ENCODE measurements at regions not wholly inside any gene's neighbourhood (a gene's known extent, or its start where the extent isn't known, plus 50 kb on each side); places are given as distances from the start of the nearest gene placed in this dataset.
"Not testable (repeated sequence)": the region's sequence is repeated elsewhere in the genome, so short reads cannot be mapped to it uniquely, and the experiment has no call there.

DNA sequence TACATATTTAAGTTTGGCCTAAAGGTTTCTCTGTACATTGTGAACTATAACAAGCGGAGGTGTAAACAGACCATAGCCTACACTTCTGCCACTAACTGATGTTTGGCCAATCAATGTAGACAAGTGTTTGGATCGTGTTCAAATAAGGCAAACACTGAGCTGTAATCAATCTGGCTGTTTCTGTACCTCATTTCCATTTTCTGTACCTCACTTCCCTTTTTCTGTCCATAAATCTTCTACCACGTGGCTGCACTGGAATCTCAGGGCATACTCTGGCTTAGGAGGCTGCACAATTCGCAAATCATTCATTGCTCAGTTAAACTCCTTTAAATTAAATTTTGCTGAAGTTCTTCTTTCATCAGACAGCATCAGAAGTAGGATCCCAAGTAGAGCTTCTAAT is 140.9 kb downstream of the SLC25A46 start:
- H3K36me3 Mint-ChIP-seq, result no peaks in the 10 kb centered on the region
- H3K9me3 Mint-ChIP-seq, result peaks cover 0 to 6% (median 4%) of the 10 kb centered on the region in 7 donors
- H3K27me3 Mint-ChIP-seq, result no peaks in the 10 kb centered on the region
- H3K4me1 Mint-ChIP-seq, result no peaks in the 10 kb centered on the region
- DNase-seq, result no peak
- no peak overlapping the region for H3K4me3 Mint-ChIP-seq
- no peak overlapping the region for H3K27ac Mint-ChIP-seq
- ATAC-seq (ENCODE audit: low read depth in 2 of 2), result no peak

DNA sequence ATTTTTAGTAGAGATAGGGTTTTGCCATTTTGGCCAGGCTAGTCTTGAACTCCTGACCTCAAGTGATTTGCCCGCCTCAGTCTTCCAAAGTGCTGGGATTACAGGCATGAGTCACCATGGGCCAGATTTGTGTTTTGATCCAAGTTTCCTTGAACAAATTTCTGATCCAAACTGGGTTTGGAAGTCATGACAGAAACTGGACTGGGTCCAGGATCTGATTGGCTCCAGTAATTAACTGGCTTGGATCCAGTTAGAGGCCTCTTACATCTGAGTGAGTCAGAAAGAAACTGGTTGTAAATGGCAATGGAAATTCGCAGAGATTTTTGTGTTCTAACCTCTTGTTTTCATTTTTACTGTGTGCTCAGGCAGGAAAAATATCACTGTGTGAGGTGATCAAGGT is 141.6 kb downstream of the SLC25A46 start:
- Mint-ChIP-seq H3K9me3 (peaks cover 0 to 6% (median 4%) of the 10 kb centered on the region in 7 donors), H3K27me3 (no peaks in the 10 kb centered on the region), H3K36me3 (no peaks in the 10 kb centered on the region), H3K27ac (no peak overlapping the region), H3K4me3 (no peak overlapping the region), H3K4me1 (no peaks in the 10 kb centered on the region)
- ATAC-seq (ENCODE audit: low read depth in 2 of 2) (no peak), DNase-seq (no peak)

DNA sequence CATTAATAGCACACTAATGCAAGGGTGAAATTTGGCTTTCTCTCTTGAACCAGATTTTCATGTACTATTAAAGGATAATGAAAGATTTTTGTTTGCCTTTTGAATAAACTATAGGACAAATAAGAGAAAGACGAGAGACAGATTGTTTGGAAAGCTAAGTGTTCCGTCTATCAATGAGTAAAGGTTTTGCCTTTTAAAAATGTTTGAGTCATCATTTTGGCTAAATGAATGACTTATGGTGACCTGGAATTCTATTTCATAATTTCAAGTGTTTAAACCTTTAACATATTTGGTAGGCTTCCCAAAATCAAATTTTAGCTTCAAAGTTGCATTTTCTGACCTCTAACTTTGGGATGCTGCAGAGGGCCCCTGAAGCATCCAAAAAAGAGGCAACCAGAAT is 145.2 kb downstream of the SLC25A46 start:
- H3K9me3 Mint-ChIP-seq, result peaks cover 0 to 18% (median 16%) of the 10 kb centered on the region in 7 donors
- no peak overlapping the region for H3K4me3 Mint-ChIP-seq
- no peak overlapping the region for H3K27ac Mint-ChIP-seq

DNA sequence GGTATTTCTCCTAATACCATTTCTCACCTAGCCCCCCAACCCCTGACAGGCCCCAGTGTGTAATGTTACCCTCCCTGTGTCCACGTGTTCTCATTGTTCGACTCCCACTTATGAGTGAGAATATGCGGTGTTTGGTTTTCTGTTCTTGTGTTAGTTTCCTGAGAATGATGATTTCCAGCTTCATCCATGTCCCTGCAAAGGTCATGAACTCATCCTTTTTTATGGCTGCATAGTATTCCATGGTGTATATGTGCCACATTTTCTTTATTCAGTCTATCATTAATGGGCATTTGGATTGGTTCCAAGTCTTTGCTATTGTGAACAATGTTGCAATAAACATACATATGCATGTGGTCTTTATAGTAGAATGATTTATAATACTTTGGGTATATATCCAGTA is 148.4 kb downstream of the SLC25A46 start:
- ATAC-seq (ENCODE audit: low read depth in 2 of 2); H3K27ac Mint-ChIP-seq; DNase-seq; H3K4me1 Mint-ChIP-seq; H3K36me3 Mint-ChIP-seq; H3K27me3 Mint-ChIP-seq; H3K4me3 Mint-ChIP-seq: not testable (repeated sequence)
- H3K9me3 Mint-ChIP-seq, result peaks cover 0 to 44% (median 26%) of the 10 kb centered on the region in 7 donors

More for the DNA sequence above, 145.2 kb downstream of the SLC25A46 start:
- Mint-ChIP-seq H3K4me1 (no peaks in the 10 kb centered on the region), H3K27me3 (no peaks in the 10 kb centered on the region), H3K36me3 (no peaks in the 10 kb centered on the region)
- DNase-seq (no peak), ATAC-seq (ENCODE audit: low read depth in 2 of 2) (no peak)

DNA sequence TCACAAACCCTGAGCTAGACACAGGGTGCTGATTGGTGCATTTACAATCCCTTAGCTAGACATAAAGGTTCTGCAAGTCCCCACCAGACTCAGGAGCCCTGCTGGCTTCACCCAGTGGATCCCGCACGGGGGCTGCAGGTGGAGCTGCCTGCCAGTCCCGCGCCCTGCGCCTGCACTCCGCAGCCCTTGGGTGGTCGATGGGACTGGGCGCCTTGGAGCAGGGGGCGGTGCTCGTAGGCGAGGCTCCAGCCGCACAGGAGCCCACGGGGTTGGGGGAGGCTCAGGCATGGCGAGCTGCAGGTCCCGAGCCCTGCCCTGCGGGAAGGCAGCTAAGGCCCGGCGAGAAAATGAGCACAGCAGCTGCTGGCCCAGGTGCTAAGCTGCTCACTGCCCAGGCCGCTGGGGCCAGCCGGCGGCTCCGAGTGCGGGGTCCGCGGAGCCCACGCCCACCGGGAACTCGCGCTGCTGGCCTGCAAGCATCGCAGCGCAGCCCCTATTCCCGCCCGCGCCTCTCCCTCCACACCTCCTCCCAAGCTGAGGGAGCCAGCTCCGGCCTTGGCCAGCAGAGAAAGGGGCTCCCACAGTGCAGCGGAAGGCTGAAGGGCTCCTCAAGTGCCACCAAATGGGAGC is 155.2 kb downstream of the SLC25A46 start:
- peaks cover 0 to 26% (median 11%) of the 10 kb centered on the region in 7 donors for H3K9me3 Mint-ChIP-seq
- not testable (repeated sequence) for ATAC-seq (ENCODE audit: low read depth in 2 of 2); H3K27ac Mint-ChIP-seq; DNase-seq; H3K36me3 Mint-ChIP-seq; H3K4me1 Mint-ChIP-seq; H3K27me3 Mint-ChIP-seq; H3K4me3 Mint-ChIP-seq

DNA sequence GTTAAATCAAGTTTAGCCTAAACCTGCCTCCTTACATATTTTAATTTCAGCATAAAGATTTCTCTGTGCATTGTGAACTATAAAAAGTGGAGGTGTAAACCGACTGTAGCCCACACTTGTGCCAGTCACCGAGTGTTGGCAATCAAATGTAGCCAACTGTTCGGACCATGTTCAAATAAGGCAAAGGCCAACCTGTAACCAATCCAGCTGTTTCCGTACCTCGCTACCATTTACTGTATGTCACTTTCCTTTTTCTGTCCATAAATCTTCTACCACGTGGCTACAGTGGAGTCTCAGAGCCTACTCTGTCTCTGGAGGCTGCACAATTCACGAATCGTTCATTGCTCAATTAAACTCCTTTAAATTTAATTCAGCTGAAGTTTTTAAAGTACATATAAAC is 156.0 kb downstream of the SLC25A46 start:
- Mint-ChIP-seq H3K4me3 (no peak overlapping the region), H3K9me3 (peaks cover 0 to 18% (median 10%) of the 10 kb centered on the region in 7 donors), H3K27ac (no peak overlapping the region), H3K27me3 (no peaks in the 10 kb centered on the region), H3K36me3 (no peaks in the 10 kb centered on the region), H3K4me1 (no peaks in the 10 kb centered on the region)
- DNase-seq (no peak), ATAC-seq (ENCODE audit: low read depth in 2 of 2) (no peak)

DNA sequence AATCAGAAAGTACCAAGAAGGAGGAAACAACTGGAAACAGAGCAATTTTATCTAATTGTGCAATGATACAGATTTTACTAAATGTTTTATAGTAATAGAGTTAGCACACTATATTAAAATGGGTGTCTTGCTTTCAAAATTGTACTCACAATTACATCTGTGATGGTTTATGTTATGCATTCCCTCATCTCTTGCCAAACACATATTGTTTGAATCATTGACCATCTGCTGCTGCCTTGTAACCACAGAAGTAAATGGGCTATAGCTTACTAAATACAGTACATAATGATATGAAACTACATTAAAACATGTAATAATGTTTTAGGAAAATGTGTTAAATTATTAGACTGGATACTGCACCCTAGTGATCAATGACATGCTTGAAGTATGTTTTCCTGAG is 158.1 kb downstream of the SLC25A46 start:
- no peak for ATAC-seq (ENCODE audit: low read depth in 2 of 2)
- Mint-ChIP-seq H3K9me3 (peaks cover 0 to 3% (median 0%) of the 10 kb centered on the region in 7 donors), H3K4me3 (no peak overlapping the region), H3K4me1 (no peaks in the 10 kb centered on the region), H3K27me3 (no peaks in the 10 kb centered on the region), H3K36me3 (no peaks in the 10 kb centered on the region), H3K27ac (no peak overlapping the region)
- DNase-seq, result no peak

DNA sequence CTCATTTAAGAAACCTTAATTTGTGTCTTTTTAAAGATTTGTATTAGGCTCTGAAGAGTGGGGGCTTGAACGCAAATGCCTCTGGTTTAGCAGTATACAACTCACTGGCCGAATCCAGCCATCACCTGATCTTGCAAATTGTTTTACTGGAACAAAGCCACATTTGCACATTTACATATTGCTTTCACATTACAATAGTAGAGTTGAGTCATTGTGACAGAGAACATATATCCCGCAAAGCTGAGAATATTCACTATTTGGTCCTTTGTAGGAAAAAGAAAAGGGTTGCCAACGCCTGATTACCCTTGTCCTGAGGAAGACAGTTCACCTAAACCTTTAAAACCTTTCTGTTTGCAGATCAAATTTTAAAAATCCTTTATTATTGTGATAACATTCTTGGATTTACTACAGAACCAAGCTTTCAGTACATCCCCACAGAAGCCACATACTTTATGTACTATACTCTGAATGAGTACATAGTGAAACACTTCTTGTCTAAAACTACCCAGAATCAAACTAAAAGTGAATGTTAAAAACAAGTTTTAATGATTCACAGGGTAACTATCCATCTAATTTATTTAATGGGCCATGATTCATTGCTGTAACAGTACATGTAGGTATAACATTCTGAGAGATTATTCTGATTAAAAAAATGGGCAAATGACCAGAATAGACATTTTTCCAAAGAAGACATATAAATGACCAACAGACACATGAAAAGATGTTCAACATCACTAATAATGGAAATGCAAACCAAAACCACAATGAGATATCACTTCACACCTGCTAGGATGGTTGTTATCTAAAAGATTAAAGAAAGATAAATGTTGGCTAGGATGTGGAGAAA is 161.0 kb downstream of the SLC25A46 start:
- no peaks in the 10 kb centered on the region for H3K4me1 Mint-ChIP-seq
- ATAC-seq (ENCODE audit: low read depth in 2 of 2) (no peak), DNase-seq (no peak)
- H3K9me3 Mint-ChIP-seq, result peaks cover 0 to 1% (median 0%) of the 10 kb centered on the region in 7 donors
- H3K4me3 Mint-ChIP-seq, result no peak overlapping the region
- no peaks in the 10 kb centered on the region for H3K36me3 Mint-ChIP-seq
- H3K27me3 Mint-ChIP-seq, result no peaks in the 10 kb centered on the region
- H3K27ac Mint-ChIP-seq, result peak overlapping the region in 1 of 6 donors; percentile 12

DNA sequence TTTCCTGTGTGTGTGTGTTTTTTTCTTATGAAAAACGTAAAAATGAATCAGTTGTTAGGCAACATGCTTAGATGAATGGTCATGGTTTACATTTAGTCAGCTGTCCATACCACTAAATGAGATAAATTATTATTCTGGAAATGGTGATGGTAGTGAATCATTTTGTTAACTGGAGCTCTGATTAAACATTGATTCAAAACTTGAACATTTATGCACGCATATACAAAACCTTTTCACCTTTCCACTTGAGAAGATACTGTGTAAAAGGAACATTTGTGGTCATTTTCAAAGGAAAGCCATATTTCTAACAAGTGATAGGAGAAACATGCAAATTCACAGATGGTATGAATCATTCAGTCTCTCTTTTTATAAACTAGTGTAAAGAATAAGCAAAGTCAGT is 162.0 kb downstream of the SLC25A46 start:
- Mint-ChIP-seq H3K27me3 (no peaks in the 10 kb centered on the region), H3K27ac (no peak overlapping the region), H3K9me3 (peaks cover 0 to 4% (median 0%) of the 10 kb centered on the region in 7 donors), H3K4me3 (no peak overlapping the region), H3K4me1 (no peaks in the 10 kb centered on the region), H3K36me3 (no peaks in the 10 kb centered on the region)
- no peak for ATAC-seq (ENCODE audit: low read depth in 2 of 2)
- no peak for DNase-seq

DNA sequence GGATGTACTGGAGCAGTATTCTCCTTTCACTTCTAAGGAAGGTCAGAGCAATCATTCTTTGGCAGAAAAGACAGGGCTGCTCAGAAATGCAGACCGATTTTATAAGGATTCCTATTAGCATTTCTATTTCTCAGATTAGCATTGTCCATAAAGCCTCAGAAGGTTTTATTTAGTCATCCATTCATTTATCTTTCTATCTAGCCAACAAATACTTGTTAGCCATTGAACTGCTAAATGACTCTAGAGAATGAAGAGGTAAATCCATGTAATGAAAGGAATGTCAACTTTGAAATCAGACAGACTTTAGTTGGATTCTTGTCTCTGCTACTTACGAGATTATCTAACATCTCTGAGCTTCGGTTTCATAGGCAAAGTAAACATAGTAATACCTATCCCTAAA is 165.2 kb downstream of the SLC25A46 start:
- no peak for DNase-seq
- H3K4me1 Mint-ChIP-seq, result no peaks in the 10 kb centered on the region

DNA sequence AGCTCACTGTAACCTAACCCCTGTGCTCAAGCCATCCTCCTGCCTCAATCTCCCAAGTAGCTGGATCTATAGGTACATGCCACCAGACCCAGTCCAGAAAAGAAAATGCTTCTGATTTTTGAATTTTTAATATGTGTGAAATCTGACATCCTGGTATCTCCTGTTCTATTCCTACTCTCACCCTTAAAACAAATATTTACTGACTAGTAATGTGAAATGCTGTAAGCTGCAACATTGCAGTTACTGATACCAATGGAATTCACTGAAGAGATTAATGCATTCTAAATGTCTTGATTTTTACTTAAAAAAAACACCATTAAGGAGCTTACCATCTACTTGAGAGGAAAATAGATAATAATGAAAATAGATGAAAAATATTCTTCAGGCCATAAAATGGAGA is 162.7 kb upstream of the TSLP start:
- H3K9me3 Mint-ChIP-seq, result peaks cover 0 to 9% (median 2%) of the 10 kb centered on the region in 7 donors
- H3K4me3 Mint-ChIP-seq, result no peak overlapping the region
- no peaks in the 10 kb centered on the region for H3K36me3 Mint-ChIP-seq
- H3K4me1 Mint-ChIP-seq, result no peaks in the 10 kb centered on the region
- no peak for ATAC-seq (ENCODE audit: low read depth in 2 of 2)
- no peak for DNase-seq
- no peak overlapping the region for H3K27ac Mint-ChIP-seq
- no peaks in the 10 kb centered on the region for H3K27me3 Mint-ChIP-seq

More for the DNA sequence above, 165.2 kb downstream of the SLC25A46 start:
- Mint-ChIP-seq H3K4me3 (no peak overlapping the region), H3K9me3 (peaks cover 0 to 7% (median 2%) of the 10 kb centered on the region in 7 donors), H3K27ac (no peak overlapping the region), H3K36me3 (no peaks in the 10 kb centered on the region), H3K27me3 (no peaks in the 10 kb centered on the region)
- no peak for ATAC-seq (ENCODE audit: low read depth in 2 of 2)

DNA sequence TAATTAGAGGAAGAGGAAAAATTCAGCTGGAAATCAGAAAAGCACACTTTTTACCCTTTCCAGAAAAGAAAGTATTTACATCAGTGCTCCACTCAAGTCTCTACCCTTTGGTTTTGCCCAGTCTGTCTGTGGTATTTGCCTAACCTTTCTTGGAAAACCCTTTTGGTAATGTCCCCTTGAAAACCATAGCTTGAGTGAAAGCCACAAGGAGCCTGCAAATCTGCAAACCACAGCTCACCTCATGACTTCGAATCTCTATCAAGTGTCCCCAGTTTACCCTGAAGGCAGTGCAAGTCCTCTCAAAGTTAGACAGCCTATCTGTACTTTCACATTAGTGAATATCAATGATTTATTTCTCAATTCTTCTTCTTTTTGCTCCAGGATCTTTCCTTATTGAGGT is 162.1 kb upstream of the TSLP start:
- no peaks in the 10 kb centered on the region for H3K36me3 Mint-ChIP-seq
- ATAC-seq (ENCODE audit: low read depth in 2 of 2) (no peak), DNase-seq (no peak)
- H3K27ac Mint-ChIP-seq, result no peak overlapping the region
- no peak overlapping the region for H3K4me3 Mint-ChIP-seq
- H3K9me3 Mint-ChIP-seq, result peaks cover 0 to 9% (median 2%) of the 10 kb centered on the region in 7 donors
- H3K4me1 Mint-ChIP-seq, result no peaks in the 10 kb centered on the region
- no peaks in the 10 kb centered on the region for H3K27me3 Mint-ChIP-seq

DNA sequence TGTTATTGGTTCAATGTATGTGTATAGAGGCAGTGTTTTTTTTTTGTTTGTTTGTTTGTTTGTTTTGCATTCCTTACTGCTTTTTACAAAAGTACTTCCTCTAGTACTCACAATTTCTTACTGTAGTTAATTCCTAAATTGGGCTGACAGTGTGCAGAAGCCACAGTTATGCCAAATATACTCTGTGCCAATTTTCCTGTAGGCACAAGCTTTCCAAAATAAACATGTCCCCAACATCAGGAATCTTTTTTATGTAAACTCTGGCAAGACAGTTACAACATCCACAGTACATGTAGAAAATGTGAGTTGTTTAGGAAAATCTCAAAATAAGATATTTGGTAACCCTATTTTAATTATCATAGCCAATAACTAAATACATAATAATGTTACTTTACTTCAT is 161.6 kb upstream of the TSLP start:
- no peak for ATAC-seq (ENCODE audit: low read depth in 2 of 2)
- Mint-ChIP-seq H3K27me3 (no peaks in the 10 kb centered on the region), H3K4me3 (no peak overlapping the region)

DNA sequence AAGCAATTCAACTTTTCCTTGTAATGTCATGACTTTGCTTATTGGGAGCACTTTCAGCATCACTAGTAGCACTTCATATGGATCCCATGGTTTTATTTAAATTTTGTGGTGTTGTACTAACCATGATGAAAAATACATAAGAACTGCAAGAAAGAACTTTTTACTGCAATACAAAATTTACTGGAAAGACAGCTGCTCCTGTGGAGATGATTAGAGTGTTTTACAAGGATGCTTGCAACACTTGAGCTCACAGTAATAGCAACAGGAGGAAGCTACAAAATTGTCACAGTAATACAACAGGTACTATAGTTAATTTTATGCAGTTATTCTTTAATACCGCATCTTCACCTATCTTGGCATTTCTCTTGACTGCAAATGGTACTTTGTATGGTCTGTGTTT is 158.3 kb upstream of the TSLP start:
- Mint-ChIP-seq H3K9me3 (peaks cover 0 to 2% (median 0%) of the 10 kb centered on the region in 7 donors), H3K4me3 (no peak overlapping the region), H3K4me1 (no peaks in the 10 kb centered on the region), H3K27ac (no peak overlapping the region), H3K36me3 (no peaks in the 10 kb centered on the region), H3K27me3 (no peaks in the 10 kb centered on the region)
- no peak for ATAC-seq (ENCODE audit: low read depth in 2 of 2)
- no peak for DNase-seq

More for the DNA sequence above, 161.6 kb upstream of the TSLP start:
- Mint-ChIP-seq H3K27ac (no peak overlapping the region), H3K4me1 (no peaks in the 10 kb centered on the region), H3K9me3 (peaks cover 0 to 9% (median 2%) of the 10 kb centered on the region in 7 donors), H3K36me3 (no peaks in the 10 kb centered on the region)
- DNase-seq, result no peak

All from naive B cell (primary cell).